Activated naive CD4-positive, alpha-beta T cell treated with anti-CD3 and anti-CD28 coated beads for 36 hours (primary cell): ENCODE measurements at regions not wholly inside any gene's neighbourhood (a gene's known extent, or its start where the extent isn't known, plus 50 kb on each side); places are given as distances from the start of the nearest gene placed in this dataset.
"Not testable (repeated sequence)": the region's sequence is repeated elsewhere in the genome, so short reads cannot be mapped to it uniquely, and the experiment has no call there.

Source experiments
- CTCF ChIA-PET: fragments of 350-600 bp; sonication (Branson Sonifier 250); formaldehyde crosslinking; loops from one replicate; lab custom pipeline; 2021; ENCODE audit warnings: antibody characterized with exemption; lab: Charles Lee
- DNase-seq: peaks from one replicate; pipeline ENCODE4 v3.0.0-alpha.2; 2020
- H3K27ac Mint-ChIP-seq: one replicate; pipeline ENCODE4 v1.8.0; 2021; ENCODE audit warnings: mild to moderate bottlenecking, mixed read lengths
- H3K27me3 Mint-ChIP-seq: one replicate; pipeline ENCODE4 v1.8.0; 2021; ENCODE audit warnings: low read depth, mixed read lengths
- H3K36me3 Mint-ChIP-seq: one replicate; pipeline ENCODE4 v1.8.0; 2021; ENCODE audit warnings: low read depth, mixed read lengths
- H3K4me1 Mint-ChIP-seq: one replicate; pipeline ENCODE4 v1.8.0; 2021; ENCODE audit warnings: low read depth, mixed read lengths
- H3K4me3 Mint-ChIP-seq: one replicate; pipeline ENCODE4 v1.8.0; 2021; ENCODE audit warnings: mild to moderate bottlenecking, moderate library complexity, mixed read lengths
- H3K9me3 Mint-ChIP-seq: one replicate; pipeline ENCODE4 v1.8.0; 2021; ENCODE audit warnings: mixed read lengths
- intact Hi-C: fragments of 100-400 bp; cut with micrococcal nuclease; formaldehyde crosslinking; loops from one replicate; pipeline ENCODE4 v1.15.1; 2023

DNA sequence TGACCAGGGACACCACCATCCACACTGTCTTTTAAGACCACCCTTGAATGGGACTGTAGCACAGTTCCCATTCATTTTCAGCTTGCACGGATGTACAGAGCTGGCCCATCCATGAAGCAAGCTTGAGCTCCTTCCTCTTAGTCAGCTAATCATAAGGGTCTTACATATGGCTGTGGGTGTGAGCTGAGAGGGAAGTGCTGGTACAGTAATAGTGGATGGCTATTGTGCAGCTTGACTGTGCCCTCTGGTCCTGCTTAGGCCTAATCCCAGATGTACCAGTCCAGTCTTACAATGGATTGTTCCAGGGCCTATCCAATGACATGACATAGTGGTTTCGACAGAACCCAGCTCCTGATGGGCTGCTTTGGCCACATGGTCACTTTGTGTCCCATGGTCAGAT lies 96.9 kb upstream of the ZNF438 start:
- no peaks in the 10 kb centered on the region for H3K36me3 Mint-ChIP-seq
- intact Hi-C loops: no loop called here
- H3K27me3 Mint-ChIP-seq: no peaks in the 10 kb centered on the region
- H3K4me3 Mint-ChIP-seq: no peak overlapping the region
- peaks cover 20% of the 10 kb centered on the region for H3K4me1 Mint-ChIP-seq
- DNase-seq: no peak
- H3K9me3 Mint-ChIP-seq: no peaks in the 10 kb centered on the region
- H3K27ac Mint-ChIP-seq: no peak overlapping the region
- CTCF ChIA-PET: interaction anchor here (1.1 kb wide), 2 partner anchors 45 to 377 kb away, joined by 3 read pairs; no protein-coding TSS in a partner anchor

DNA sequence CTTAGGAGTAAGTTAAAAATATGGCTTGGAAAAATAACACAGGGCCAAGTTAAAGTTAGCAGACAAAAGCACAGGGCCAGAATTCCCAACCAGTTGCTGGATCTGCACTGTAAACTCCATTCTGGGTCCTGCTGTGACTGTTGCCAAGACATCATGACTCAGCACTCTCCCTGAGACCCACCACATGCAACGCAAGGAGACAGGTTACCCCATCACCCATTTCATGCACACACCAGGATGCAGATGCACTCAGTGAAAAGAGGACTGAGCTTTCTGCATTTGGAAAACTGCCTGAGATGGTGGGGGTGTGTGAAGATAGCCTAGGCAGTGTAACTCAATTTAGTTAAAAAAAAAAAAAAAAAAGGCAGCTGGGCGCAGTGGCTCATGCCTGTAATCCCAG lies 97.6 kb upstream of the ZNF438 start:
- Mint-ChIP-seq H3K4me3 (no peak overlapping the region), H3K4me1 (peaks cover 20% of the 10 kb centered on the region), H3K9me3 (no peaks in the 10 kb centered on the region), H3K27ac (no peak overlapping the region), H3K36me3 (no peaks in the 10 kb centered on the region), H3K27me3 (no peaks in the 10 kb centered on the region)
- no peak for DNase-seq
- CTCF ChIA-PET: no interaction called here
- intact Hi-C loops: no loop called here

DNA sequence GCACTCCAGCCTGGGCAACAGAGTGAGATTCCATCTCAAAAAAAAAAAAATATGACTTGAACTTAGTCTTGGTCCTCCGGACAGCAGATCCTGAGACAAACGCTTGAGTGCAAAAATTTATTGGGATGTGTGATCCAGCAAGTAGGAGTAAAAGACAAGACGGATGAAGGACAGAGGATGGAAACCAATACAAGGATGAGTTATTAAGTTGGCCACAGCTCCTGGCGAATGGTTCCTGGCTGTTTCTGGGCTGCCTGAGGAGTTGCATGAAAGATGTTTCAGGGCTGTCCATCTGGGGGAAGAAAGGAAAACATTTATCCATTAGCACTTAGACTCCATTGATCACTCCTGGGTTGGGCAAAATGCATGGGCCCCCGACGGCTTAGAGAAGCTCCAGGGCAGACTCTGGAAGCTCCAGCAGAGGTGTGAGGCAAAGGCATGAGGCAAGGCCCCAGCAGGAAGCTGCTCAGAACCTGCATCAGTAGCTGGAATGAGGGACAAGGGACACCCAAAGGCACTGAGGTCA lies 98.3 kb upstream of the ZNF438 start:
- H3K9me3 Mint-ChIP-seq: no peaks in the 10 kb centered on the region
- CTCF ChIA-PET: no interaction called here
- no peaks in the 10 kb centered on the region for H3K36me3 Mint-ChIP-seq
- H3K4me1 Mint-ChIP-seq: peaks cover 23% of the 10 kb centered on the region
- no peaks in the 10 kb centered on the region for H3K27me3 Mint-ChIP-seq
- H3K27ac Mint-ChIP-seq: no peak overlapping the region
- intact Hi-C loops: loop anchor here (5.0 to 10.0 kb wide), 2 partner anchors 98 to 575 kb away; partner anchors contain the start of gene ZNF438
- DNase-seq: no peak
- H3K4me3 Mint-ChIP-seq: no peak overlapping the region

GRCh38 chr10:31130406-31130805 lies 98.7 kb upstream of the ZNF438 start:
- no peak overlapping the region for H3K4me3 Mint-ChIP-seq
- intact Hi-C loops: loop anchor here (5.0 to 10.0 kb wide), 2 partner anchors 98 to 574 kb away; partner anchors contain the start of gene ZNF438
- no peak overlapping the region for H3K27ac Mint-ChIP-seq
- no peak for DNase-seq
- no peaks in the 10 kb centered on the region for H3K9me3 Mint-ChIP-seq
- H3K27me3 Mint-ChIP-seq: no peaks in the 10 kb centered on the region
- H3K4me1 Mint-ChIP-seq: peaks cover 23% of the 10 kb centered on the region
- CTCF ChIA-PET: interaction anchor here (0.9 kb wide), 1 partner anchor 10 kb away, joined by 4 read pairs; no protein-coding TSS in a partner anchor
- H3K36me3 Mint-ChIP-seq: no peaks in the 10 kb centered on the region

- intact Hi-C loops: loop anchor here (5.0 to 10.0 kb wide), 2 partner anchors 99 to 574 kb away; partner anchors contain the start of gene ZNF438
- Mint-ChIP-seq H3K36me3 (no peaks in the 10 kb centered on the region), H3K4me1 (peaks cover 29% of the 10 kb centered on the region)
Measured at GRCh38 chr10:31131251-31131650, 99.6 kb upstream of the ZNF438 start.

DNA sequence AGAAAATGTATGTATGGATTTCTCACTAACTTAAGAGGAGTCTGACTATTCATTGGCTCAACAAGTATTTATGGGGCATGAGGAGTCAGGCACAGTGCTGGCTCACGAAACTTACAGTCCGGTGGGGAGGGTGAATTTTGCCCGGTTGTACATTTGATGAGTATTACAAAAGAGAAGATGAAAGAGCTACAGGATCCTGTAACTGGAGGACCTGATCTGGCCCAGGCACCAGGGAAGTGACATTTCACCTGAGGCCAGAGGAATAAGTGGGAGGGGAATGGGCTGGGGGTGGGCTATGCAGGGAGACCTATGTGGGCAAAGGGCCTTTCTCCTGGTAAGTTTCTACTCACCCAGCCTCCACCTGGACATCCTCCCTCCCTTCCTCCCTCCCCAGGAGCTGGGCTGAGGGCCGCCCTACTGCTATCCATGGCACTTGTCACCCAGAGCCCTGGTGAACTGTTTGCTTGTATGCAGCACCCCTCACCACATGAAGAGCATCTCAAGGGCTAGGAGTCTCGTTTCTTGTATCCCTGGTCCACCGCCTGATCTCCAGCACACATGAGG lies 101.1 kb upstream of the ZNF438 start:
- Mint-ChIP-seq H3K27ac (peak overlapping the region; percentile 46), H3K4me1 (peaks cover 37% of the 10 kb centered on the region), H3K27me3 (no peaks in the 10 kb centered on the region), H3K4me3 (peak overlapping the region; percentile 68), H3K36me3 (no peaks in the 10 kb centered on the region), H3K9me3 (no peaks in the 10 kb centered on the region)
- CTCF ChIA-PET: no interaction called here
- intact Hi-C loops: loop anchor here (5.0 to 10.0 kb wide), 2 partner anchors 100 to 572 kb away; partner anchors contain the start of gene ZNF438
- DNase-seq: no peak

More at GRCh38 chr10:31131251-31131650, 99.6 kb upstream of the ZNF438 start:
- Mint-ChIP-seq H3K27ac (no peak overlapping the region), H3K27me3 (no peaks in the 10 kb centered on the region), H3K9me3 (no peaks in the 10 kb centered on the region), H3K4me3 (no peak overlapping the region)
- CTCF ChIA-PET: interaction anchor here (0.6 to 1.4 kb wide), 4 partner anchors 11 to 828 kb away, joined by 3 to 4 read pairs (median 4); no protein-coding TSS in a partner anchor
- no peak for DNase-seq

DNA sequence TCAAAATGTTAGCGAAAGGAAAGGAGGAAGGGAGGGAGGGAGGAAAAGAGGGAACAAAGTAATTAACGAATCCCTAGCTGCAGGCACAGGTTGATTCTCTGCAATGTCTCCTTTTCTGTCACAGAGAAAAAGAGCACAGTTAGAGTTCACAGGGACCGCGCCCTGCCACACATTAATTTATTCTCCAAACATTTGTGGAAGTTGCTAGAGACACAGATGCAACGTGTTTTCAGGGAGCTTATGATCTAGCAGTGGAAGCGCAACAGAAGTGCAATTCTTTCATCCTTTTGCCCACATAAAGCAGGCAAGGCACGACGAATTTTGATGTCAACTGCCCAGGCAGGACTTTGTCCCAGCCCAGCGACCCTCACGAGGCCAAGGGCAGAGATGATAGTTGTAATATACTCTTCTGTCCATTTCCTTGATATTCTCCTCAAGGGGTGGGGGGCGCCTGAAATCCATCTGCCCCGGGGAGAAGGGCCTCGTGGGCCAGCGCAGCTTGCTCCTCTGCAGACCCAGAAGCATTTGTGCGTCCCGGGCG lies 101.7 kb upstream of the ZNF438 start:
- intact Hi-C loops: loop anchor here (5.0 to 10.0 kb wide), 2 partner anchors 101 to 571 kb away; partner anchors contain the start of gene ZNF438
- no peaks in the 10 kb centered on the region for H3K9me3 Mint-ChIP-seq
- no peaks in the 10 kb centered on the region for H3K27me3 Mint-ChIP-seq
- peaks cover 37% of the 10 kb centered on the region for H3K4me1 Mint-ChIP-seq
- no peak for DNase-seq
- peak overlapping the region; percentile 46 for H3K27ac Mint-ChIP-seq
- no peaks in the 10 kb centered on the region for H3K36me3 Mint-ChIP-seq
- CTCF ChIA-PET: no interaction called here
- H3K4me3 Mint-ChIP-seq: peak overlapping the region; percentile 68

- Mint-ChIP-seq H3K27ac (no peak overlapping the region), H3K9me3 (no peaks in the 10 kb centered on the region), H3K27me3 (no peaks in the 10 kb centered on the region), H3K4me3 (peak overlapping the region; percentile 68), H3K36me3 (no peaks in the 10 kb centered on the region), H3K4me1 (peaks cover 37% of the 10 kb centered on the region)
- CTCF ChIA-PET: interaction anchor here (0.6 to 1.0 kb wide), 2 partner anchors 38 to 606 kb away, joined by 3 to 6 read pairs; no protein-coding TSS in a partner anchor
- peak; percentile 76 for DNase-seq
- intact Hi-C loops: loop anchor here (1.0 to 10.0 kb wide), 4 partner anchors 33 to 571 kb away; partner anchors contain the start of genes ZEB1 and ZNF438
Measured at GRCh38 chr10:31133792-31134310, 102.2 kb upstream of the ZNF438 start.

DNA sequence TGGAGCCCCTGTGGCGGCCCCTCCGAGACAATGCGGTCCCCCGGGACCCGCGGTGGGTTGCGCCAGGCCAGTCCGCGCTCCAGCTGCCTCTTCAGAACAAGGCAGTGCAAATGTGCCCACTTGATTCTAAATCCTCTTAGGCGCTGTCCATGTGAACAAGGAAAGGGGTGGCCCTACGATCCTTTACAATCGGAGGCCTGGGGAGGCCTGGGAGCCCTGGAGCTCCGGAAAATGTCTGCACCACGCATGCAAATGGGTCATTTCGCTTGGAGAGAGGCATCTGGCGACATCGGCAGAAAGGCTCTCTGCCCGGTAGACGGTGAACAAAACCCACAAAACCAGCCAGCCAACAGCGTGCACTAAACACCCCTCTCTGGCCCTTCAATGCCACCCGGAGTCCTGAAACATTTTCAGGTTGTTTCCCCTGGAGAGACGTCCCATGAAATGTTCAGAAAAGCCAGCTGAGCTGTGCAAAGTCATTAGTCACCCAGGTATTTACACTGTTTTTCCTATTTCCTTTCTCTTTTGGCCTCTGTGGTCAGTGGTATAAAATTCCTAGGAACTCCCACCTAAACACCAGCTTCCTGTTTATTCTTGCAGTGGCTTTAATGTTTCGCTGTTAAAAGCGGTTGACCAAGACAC lies 102.8 kb upstream of the ZNF438 start:
- no peaks in the 10 kb centered on the region for H3K36me3 Mint-ChIP-seq
- intact Hi-C loops: loop anchor here (1.0 to 10.0 kb wide), 4 partner anchors 33 to 570 kb away; partner anchors contain the start of genes ZEB1 and ZNF438
- H3K4me1 Mint-ChIP-seq: peaks cover 37% of the 10 kb centered on the region
- CTCF ChIA-PET: interaction anchor here (0.6 to 1.0 kb wide), 2 partner anchors 39 to 606 kb away, joined by 3 to 6 read pairs; no protein-coding TSS in a partner anchor
- no peaks in the 10 kb centered on the region for H3K9me3 Mint-ChIP-seq
- no peaks in the 10 kb centered on the region for H3K27me3 Mint-ChIP-seq
- DNase-seq: peak; percentile 20
- H3K27ac Mint-ChIP-seq: peak overlapping the region; percentile 66
- H3K4me3 Mint-ChIP-seq: peak overlapping the region; percentile 68

DNA sequence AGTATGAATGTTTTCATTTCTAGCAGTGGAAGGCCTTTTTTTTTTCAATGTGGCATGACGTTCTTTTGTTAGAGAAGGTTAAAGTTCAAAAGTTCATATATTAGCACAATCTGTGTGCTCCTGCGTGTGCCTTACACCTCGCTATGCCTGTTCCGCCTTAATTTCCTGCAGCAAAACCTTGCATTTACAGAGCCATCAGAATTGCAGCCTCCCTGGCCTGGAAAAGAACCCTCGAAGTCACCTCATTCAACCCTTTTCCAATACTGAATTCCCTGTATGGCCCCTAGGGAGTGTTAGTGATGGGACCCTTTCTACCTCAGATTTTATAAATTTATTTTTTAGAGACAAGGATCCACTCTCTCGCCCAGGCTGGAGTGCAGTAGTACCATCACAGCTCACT lies 103.5 kb upstream of the ZNF438 start:
- CTCF ChIA-PET: interaction anchor here (1.0 to 1.1 kb wide), 2 partner anchors 40 to 686 kb away, joined by 3 to 6 read pairs; no protein-coding TSS in a partner anchor
- Mint-ChIP-seq H3K4me3 (peak overlapping the region; percentile 68), H3K36me3 (no peaks in the 10 kb centered on the region), H3K9me3 (no peaks in the 10 kb centered on the region), H3K4me1 (peaks cover 37% of the 10 kb centered on the region), H3K27me3 (no peaks in the 10 kb centered on the region), H3K27ac (peak overlapping the region; percentile 50)
- DNase-seq: no peak
- intact Hi-C loops: loop anchor here (2.0 to 10.0 kb wide), 4 partner anchors 184 to 570 kb away; partner anchors contain the start of gene ZEB1

- H3K27me3 Mint-ChIP-seq, H3K9me3 Mint-ChIP-seq, H3K36me3 Mint-ChIP-seq, DNase-seq, H3K4me3 Mint-ChIP-seq, H3K27ac Mint-ChIP-seq: not testable (repeated sequence)
- peaks cover 37% of the 10 kb centered on the region for H3K4me1 Mint-ChIP-seq
- CTCF ChIA-PET: interaction anchor here (1.1 kb wide), 1 partner anchor 686 kb away, joined by 3 read pairs; no protein-coding TSS in a partner anchor
- intact Hi-C loops: loop anchor here (2.0 to 10.0 kb wide), 4 partner anchors 183 to 569 kb away; partner anchors contain the start of gene ZEB1
Measured at GRCh38 chr10:31135791-31136190, 104.1 kb upstream of the ZNF438 start.
